Parathyroid adenoma (tissue), 2 donors: ENCODE measurements at regions not wholly inside any gene's neighbourhood (a gene's known extent, or its start where the extent isn't known, plus 50 kb on each side); places are given as distances from the start of the nearest gene placed in this dataset.

Source experiments
- H2AFZ ChIP-seq: fragments of 300-600 bp; sonication (generic); one replicate; pipeline ENCODE4 v1.7.0; 2017; ENCODE audit warnings: antibody characterized with exemption, mild to moderate bottlenecking
- H3K27ac ChIP-seq: fragments of 300-600 bp; sonication (generic); one replicate; pipeline ENCODE4 v1.7.0; 2017
- H3K27me3 ChIP-seq: fragments of 300-600 bp; sonication (generic); one replicate; pipeline ENCODE4 v1.7.0; 2017; ENCODE audit warnings: low read length; ENCODE audit not compliant: control insufficient read depth, insufficient read depth
- H3K36me3 ChIP-seq: fragments of 300-600 bp; sonication (generic); one replicate; pipeline ENCODE4 v1.7.0; 2017; ENCODE audit warnings: low read length; ENCODE audit not compliant: control insufficient read depth, insufficient read depth
- H3K4me1 ChIP-seq: fragments of 300-600 bp; sonication (generic); one replicate; pipeline ENCODE4 v1.7.0; 2017; ENCODE audit warnings: control low read depth
- H3K4me2 ChIP-seq: fragments of 300-600 bp; sonication (generic); one replicate; pipeline ENCODE4 v1.7.0; 2017; ENCODE audit warnings: low read length
- H3K4me3 ChIP-seq: fragments of 300-600 bp; sonication (generic); one replicate; pipeline ENCODE4 v1.7.0; 2017; ENCODE audit warnings: low read depth, low read length
- H3K79me2 ChIP-seq: fragments of 300-600 bp; sonication (generic); one replicate; pipeline ENCODE4 v1.7.0; 2017; ENCODE audit warnings: control low read depth
- H3K9ac ChIP-seq: fragments of 300-600 bp; sonication (generic); one replicate; pipeline ENCODE4 v1.7.0; 2017; ENCODE audit warnings: mild to moderate bottlenecking
- H3K9me3 ChIP-seq: fragments of 300-600 bp; sonication (generic); one replicate; pipeline ENCODE4 v1.7.0; 2017; ENCODE audit warnings: low read length; ENCODE audit not compliant: control insufficient read depth
- TF ChIP-seq, protein P1 (sequence below): fragments of 300-600 bp; sonication (generic); IDR thresholded peaks from one replicate; pipeline ENCODE4 v1.7.0; 2017; ENCODE audit warnings: antibody characterized with exemption, mild to moderate bottlenecking
- donor health status: primary hyperparathyroidism.

DNA sequence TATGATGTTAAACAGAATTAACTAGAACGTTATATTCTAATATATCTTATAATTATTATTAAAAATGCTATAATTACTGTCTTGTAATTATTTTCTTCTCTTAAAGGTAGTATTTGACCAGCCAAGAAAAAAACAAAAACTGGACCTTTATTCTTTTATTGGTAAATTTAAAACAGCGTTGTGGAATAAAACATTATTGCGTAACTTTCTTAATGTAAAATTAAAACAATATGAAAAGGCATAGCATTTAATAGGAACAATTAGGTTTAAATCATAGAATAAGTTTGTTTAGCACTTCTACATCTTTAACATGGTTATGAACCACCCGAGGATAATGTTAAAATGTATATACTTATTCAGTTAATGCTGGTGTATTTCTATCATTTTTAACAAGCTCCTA lies 574.5 kb upstream of the CDH18 start:
- H3K4me3 ChIP-seq = no peak overlapping the region
- H3K4me2 ChIP-seq = no peak overlapping the region
- H3K9me3 ChIP-seq = no peaks in the 10 kb centered on the region
- TF ChIP-seq, protein P1, sequence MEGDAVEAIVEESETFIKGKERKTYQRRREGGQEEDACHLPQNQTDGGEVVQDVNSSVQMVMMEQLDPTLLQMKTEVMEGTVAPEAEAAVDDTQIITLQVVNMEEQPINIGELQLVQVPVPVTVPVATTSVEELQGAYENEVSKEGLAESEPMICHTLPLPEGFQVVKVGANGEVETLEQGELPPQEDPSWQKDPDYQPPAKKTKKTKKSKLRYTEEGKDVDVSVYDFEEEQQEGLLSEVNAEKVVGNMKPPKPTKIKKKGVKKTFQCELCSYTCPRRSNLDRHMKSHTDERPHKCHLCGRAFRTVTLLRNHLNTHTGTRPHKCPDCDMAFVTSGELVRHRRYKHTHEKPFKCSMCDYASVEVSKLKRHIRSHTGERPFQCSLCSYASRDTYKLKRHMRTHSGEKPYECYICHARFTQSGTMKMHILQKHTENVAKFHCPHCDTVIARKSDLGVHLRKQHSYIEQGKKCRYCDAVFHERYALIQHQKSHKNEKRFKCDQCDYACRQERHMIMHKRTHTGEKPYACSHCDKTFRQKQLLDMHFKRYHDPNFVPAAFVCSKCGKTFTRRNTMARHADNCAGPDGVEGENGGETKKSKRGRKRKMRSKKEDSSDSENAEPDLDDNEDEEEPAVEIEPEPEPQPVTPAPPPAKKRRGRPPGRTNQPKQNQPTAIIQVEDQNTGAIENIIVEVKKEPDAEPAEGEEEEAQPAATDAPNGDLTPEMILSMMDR = no peak
- H3K4me1 ChIP-seq = no peaks in the 10 kb centered on the region
- H3K27me3 ChIP-seq = no peaks in the 10 kb centered on the region
- no peaks in the 10 kb centered on the region for H3K36me3 ChIP-seq
- H3K79me2 ChIP-seq = no peaks in the 10 kb centered on the region
- H3K27ac ChIP-seq = no peak overlapping the region
- no peak overlapping the region for H3K9ac ChIP-seq
- H2AFZ ChIP-seq = no peak overlapping the region

DNA sequence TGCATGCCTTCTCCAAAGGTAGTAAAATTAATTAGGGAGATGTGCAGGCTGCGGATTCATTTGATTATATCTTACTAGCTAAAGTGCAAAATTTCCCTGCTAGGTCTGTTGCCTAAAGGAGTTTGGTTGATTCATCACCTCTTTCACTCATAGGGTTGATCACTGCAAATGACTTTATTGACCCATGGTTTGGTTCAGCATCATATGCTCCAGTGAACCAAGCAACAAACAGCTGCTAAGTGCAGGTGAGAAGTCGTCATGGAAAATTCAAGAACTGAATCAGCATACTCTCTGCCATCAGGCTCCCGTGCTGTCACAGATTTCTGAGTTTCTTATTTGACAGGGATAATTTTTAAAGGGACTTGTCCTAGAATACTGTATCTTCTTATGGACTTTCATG lies 571.8 kb upstream of the CDH18 start:
- H3K9me3 ChIP-seq = no peaks in the 10 kb centered on the region
- peak overlapping the region; percentile 52 for H3K4me2 ChIP-seq
- H3K27me3 ChIP-seq = no peaks in the 10 kb centered on the region
- peak overlapping the region; percentile 1 for H3K4me3 ChIP-seq
- no peaks in the 10 kb centered on the region for H3K79me2 ChIP-seq
- no peak overlapping the region for H3K9ac ChIP-seq
- no peak overlapping the region for H3K27ac ChIP-seq
- no peak overlapping the region for H2AFZ ChIP-seq
- H3K36me3 ChIP-seq = no peaks in the 10 kb centered on the region
- no peaks in the 10 kb centered on the region for H3K4me1 ChIP-seq
- TF ChIP-seq, protein P1 = no peak

DNA sequence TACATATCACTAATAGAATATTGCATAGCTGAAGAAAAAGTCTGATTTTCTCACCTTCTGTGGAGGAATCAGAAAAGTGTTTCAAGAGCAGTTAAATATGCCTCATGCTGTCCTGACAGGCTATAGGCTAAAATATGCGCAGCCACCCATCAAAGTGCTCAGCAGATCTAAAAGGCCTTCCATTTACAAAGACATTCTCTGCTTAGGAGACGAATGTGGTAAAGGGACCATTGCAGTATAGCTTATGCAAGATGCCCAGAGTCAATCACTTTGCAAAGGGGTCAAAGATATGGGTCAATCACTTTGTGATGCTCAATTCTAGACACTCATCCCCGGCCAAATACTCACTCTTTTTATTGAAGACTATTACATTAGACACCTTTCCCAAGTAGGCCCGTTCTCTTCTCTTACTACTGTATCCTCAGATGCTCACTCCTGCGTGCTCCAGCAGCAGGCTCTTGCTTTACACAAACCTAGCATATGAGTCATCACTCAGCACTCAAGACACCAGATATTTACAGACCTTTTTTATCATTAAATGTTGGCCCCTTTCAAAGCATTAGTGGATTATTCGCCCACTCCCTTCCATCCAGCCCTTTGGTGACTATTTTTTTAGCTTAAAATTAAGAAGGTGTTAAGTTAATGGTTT lies 568.2 kb upstream of the CDH18 start:
- Histone ChIP-seq H2AFZ (no peak overlapping the region), H3K27ac (no peak overlapping the region)

DNA sequence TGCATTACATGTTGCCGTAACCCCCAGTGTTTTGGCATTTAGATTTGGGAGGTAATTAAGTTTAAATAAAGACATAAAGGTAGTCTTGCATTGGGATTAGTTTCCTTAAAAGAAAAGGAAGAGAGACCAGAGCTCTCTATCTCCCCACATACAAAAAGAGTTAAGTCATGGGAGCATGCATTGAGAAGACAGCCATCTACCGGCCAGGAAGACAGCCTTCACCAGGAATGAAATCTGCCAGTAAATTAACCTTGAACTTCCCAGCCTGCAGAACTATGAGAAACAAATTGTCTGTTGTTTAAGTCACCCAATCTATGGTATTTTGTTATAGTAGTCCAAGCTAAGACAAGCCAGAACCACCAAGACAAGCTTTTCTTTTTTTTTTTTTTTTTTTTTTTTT lies 567.0 kb upstream of the CDH18 start:
- TF ChIP-seq, protein P1 = no peak
- H2AFZ ChIP-seq = no peak overlapping the region

More for the DNA sequence above, 568.2 kb upstream of the CDH18 start:
- Histone ChIP-seq H3K36me3 (no peaks in the 10 kb centered on the region), H3K4me1 (no peaks in the 10 kb centered on the region), H3K4me2 (no peak overlapping the region), H3K79me2 (no peaks in the 10 kb centered on the region), H3K27me3 (no peaks in the 10 kb centered on the region), H3K4me3 (no peak overlapping the region), H3K9me3 (no peaks in the 10 kb centered on the region), H3K9ac (no peak overlapping the region)
- TF ChIP-seq, protein P1 = no peak

DNA sequence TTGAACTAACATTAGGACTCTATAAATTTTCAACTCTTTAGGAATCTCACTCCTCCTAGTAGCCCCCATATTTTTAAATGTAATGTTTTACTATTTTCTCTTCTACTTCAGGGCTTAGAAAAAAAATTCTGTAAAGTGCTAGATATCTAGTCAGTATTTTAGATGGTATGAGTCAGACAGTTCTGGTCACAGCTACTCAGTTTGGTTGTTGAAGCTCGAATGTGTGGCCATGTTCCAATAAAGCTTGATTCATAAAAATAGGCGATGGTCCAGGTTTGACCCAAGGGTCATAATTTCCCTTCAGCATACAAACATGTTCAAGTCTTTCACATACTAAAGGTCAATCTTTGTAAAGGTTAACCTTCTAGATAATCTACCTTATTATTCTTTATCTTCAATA lies 566.0 kb upstream of the CDH18 start:
- Histone ChIP-seq H3K9ac (no peak overlapping the region), H3K27me3 (no peaks in the 10 kb centered on the region), H3K36me3 (no peaks in the 10 kb centered on the region), H3K27ac (no peak overlapping the region), H3K4me1 (no peaks in the 10 kb centered on the region), H3K9me3 (no peaks in the 10 kb centered on the region), H3K4me3 (no peak overlapping the region), H3K4me2 (no peak overlapping the region), H2AFZ (no peak overlapping the region), H3K79me2 (no peaks in the 10 kb centered on the region)
- TF ChIP-seq, protein P1 = no peak

More for the DNA sequence above, 567.0 kb upstream of the CDH18 start:
- no peak overlapping the region for H3K9ac ChIP-seq
- no peaks in the 10 kb centered on the region for H3K27me3 ChIP-seq
- no peaks in the 10 kb centered on the region for H3K79me2 ChIP-seq
- no peaks in the 10 kb centered on the region for H3K9me3 ChIP-seq
- no peak overlapping the region for H3K27ac ChIP-seq
- H3K4me2 ChIP-seq = no peak overlapping the region
- H3K4me1 ChIP-seq = no peaks in the 10 kb centered on the region
- no peak overlapping the region for H3K4me3 ChIP-seq
- no peaks in the 10 kb centered on the region for H3K36me3 ChIP-seq
